NCI-H2196 (cell line): ENCODE measurements at regions not wholly inside any gene's neighbourhood (a gene's known extent, or its start where the extent isn't known, plus 50 kb on each side); places are given as distances from the start of the nearest gene placed in this dataset.
A peak's percentile ranks its signal among the peaks of the same experiment; 100 is the strongest.
"Not testable (repeated sequence)": the region's sequence is repeated elsewhere in the genome, so short reads cannot be mapped to it uniquely, and the experiment has no call there.

Source experiments
- DNase-seq: peaks from one replicate; lab custom pipeline; 2025; ENCODE audit not compliant: unreplicated experiment; lab: John Stamatoyannopoulos, UW

DNA sequence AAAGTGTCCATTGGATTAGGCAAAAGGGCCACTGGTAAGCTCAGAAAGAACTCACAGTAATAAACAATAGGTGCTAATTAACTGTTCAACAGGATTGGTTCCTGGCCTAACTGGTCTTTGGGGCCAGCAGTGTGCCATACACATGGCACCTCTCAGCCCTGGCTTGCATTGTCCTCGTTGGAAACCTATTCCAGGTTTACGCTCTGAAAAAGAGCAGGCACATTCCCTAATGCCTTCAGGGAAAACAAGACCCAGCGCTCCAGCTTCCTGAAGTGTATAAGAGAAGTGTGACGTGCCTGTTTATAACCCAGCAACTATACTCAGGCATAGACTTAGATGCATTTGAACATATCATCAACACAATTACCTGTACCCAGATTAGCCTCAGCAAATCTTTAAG lies 51.9 kb upstream of the RBM47 start:
- DNase-seq, result no peak

DNA sequence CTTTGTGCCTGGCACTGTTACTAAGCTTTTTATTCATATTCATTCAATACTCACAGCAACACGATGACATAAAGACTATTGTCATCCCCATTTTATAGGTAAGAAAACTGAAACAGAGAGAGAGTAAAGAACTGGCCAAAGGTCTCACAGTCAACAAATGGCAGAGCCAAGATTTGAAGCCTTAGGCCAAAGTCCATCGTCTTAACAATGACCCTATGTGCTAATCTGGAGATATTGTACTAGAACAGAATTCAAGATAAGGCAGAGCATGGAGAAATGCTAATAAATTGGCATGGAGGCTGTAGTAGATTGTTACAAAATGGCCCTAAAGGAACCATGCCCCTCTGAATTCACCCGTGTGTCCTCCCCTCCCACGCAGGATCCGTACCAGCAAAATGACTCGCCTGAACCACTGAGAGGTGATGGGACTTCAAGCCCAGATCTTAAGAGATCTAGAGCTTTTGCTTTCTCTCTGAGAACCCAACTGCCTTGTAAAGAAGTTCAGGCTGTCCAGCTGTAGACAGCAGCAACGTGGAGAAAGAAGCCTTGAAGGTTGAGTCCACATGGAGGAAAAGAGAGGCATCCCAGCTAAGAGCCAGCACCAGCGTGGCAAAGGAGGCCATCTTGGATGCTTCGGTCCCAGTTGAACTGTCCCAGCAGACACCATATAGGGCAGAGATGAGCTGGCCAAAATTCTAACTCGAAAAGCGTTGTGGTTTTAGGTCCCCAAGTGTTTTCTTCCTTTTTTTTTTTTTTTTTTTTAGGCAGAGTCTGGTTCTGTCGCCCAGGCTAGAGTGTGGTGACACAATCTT lies 52.8 kb upstream of the RBM47 start:
- no peak for DNase-seq

GRCh38 chr4:40683536-40684145 lies 54.0 kb upstream of the RBM47 start:
- not testable (repeated sequence) for DNase-seq

- DNase-seq, result no peak
These were observed 54.7 kb upstream of the RBM47 start for GRCh38 chr4:40684404-40684803.

DNA sequence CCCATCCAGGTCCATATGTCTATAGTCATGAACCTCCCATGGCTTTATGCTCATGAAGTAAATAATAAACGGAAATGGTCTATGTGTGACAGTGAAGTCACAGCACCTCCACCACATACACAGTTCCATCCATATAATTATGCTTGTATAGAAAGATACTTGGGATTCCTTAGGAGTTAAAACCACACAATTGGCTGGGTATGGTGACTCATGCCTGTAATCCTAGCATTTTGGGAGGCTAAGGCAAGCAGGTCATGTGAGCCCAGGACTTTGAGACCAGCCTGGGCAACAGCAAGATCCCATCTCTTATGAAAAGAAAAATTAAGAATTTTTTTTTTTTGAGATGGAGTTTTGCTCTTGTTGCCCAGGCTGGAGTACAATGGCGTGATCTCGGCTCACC lies 55.6 kb upstream of the RBM47 start:
- DNase-seq, result peak; percentile 8

GRCh38 chr4:40686081-40686913 lies 56.6 kb upstream of the RBM47 start:
- peak; percentile 41 for DNase-seq

- DNase-seq, result peak; percentile 10
These were observed 58.2 kb upstream of the RBM47 start for GRCh38 chr4:40687676-40688389.

- DNase-seq, result no peak
These were observed 58.9 kb upstream of the RBM47 start for GRCh38 chr4:40688446-40689095.

DNA sequence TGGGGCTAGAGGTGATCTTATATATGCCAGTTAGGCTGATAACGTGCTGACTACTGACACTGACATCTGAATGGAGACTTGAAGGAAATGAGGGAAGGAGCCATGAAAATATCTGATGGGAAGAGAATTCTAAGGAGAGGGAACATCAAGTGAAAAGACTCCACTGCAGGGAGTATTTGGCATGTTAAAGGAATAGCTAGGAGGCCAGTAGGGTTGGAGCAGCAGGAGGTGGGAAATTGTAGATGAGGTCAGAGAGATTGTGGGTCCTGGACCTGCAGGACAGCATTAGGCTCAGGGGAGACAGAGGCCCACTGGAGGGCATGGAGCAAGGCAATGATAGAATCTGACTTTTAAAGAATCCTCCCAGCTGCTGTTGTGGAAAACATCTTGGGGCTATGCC lies 55.8 kb upstream of the NSUN7 start:
- DNase-seq, result no peak

DNA sequence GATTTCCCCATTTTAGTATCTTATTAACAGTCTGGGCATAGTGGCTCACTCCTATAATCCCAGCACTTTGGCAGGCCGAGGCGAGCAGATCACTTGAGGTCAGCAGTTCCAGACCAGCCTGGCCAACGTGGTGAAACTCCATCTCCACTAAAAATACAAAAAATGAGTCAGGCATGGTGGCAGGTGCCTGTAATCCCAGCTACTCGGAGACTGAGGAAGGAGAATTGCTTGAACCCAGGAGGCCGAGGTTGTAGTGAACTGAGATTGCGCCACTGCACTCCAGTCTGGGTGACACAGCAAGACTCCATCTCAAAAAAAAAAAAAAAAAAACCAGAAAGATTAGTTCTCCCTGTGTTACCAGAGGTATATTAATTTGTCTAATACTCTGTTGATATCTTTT lies 52.3 kb upstream of the NSUN7 start:
- DNase-seq, result not testable (repeated sequence)

- no peak for DNase-seq
These were observed 51.0 kb upstream of the NSUN7 start for GRCh38 chr4:40698733-40699132.

GRCh38 chr4:40699648-40700047 lies 50.1 kb upstream of the NSUN7 start:
- DNase-seq, result no peak
